NT2/D1 (cell line): ENCODE measurements at regions not wholly inside any gene's neighbourhood (a gene's known extent, or its start where the extent isn't known, plus 50 kb on each side); places are given as distances from the start of the nearest gene placed in this dataset.

Source experiments
- SUZ12 ChIP-seq: IDR thresholded peaks from 2 replicates; pipeline ENCODE4 v1.6.1; 2011; ENCODE audit not compliant: insufficient read length, insufficient read depth; ENCODE audit errors: extremely low read depth
- YY1 ChIP-seq: IDR thresholded peaks from 2 replicates; pipeline ENCODE4 v1.6.1; 2011; ENCODE audit not compliant: insufficient read length, insufficient read depth
- ZNF274 ChIP-seq: IDR thresholded peaks from 2 replicates; pipeline ENCODE4 v1.6.1; 2011; ENCODE audit warnings: mild to moderate bottlenecking, low read depth, low read length

DNA sequence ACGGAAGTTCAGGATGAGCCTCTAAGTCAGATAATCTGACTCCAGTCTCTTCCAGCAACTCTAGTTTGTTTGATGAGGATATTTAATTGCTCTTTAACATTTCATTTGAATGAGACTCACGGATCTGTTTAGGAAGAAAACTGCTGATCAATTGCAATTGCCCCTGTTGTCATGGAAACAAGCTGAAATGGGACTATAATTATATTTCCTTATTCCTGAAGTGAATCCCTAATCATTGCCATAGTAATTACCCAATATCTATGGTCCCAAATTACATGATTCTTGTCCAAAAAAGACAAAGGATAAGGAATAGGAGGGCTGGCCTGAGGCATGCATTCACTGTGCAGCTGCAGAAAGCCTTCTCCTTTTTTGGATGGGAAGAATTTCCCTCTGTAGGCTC is 105.3 kb downstream of the AASDH start:
- TF ChIP-seq ZNF274 (no peak), YY1 (no peak), SUZ12 (no peak)
